Fibroblast of lung (primary cell): ENCODE measurements at regions not wholly inside any gene's neighbourhood (a gene's known extent, or its start where the extent isn't known, plus 50 kb on each side); places are given as distances from the start of the nearest gene placed in this dataset.

ENCODE experiments used
- EZH2 ChIP-seq: IDR thresholded peaks from 2 replicates; pipeline ENCODE4 v1.5.1; 2012; ENCODE audit warnings: low read length, control low read depth, mild to moderate bottlenecking; ENCODE audit errors: missing control alignments
- TF ChIP-seq, protein P1 (sequence below), 2 donors: IDR thresholded peaks in 1 of 2; conservative IDR thresholded peaks in 1 of 2; 1 replicate in 1 of 2; 2 replicates in 1 of 2; pipeline ENCODE4 v1.5.1; 2011 to 2012; ENCODE audit warnings: low read length in 2 of 2, control low read depth in 1 of 2, inconsistent platforms in 1 of 2, low read depth in 1 of 2, mild to moderate bottlenecking in 1 of 2

- TF ChIP-seq, protein P1, sequence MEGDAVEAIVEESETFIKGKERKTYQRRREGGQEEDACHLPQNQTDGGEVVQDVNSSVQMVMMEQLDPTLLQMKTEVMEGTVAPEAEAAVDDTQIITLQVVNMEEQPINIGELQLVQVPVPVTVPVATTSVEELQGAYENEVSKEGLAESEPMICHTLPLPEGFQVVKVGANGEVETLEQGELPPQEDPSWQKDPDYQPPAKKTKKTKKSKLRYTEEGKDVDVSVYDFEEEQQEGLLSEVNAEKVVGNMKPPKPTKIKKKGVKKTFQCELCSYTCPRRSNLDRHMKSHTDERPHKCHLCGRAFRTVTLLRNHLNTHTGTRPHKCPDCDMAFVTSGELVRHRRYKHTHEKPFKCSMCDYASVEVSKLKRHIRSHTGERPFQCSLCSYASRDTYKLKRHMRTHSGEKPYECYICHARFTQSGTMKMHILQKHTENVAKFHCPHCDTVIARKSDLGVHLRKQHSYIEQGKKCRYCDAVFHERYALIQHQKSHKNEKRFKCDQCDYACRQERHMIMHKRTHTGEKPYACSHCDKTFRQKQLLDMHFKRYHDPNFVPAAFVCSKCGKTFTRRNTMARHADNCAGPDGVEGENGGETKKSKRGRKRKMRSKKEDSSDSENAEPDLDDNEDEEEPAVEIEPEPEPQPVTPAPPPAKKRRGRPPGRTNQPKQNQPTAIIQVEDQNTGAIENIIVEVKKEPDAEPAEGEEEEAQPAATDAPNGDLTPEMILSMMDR (conservative IDR thresholded peaks at IDR 0.05 in 1 of 2, IDR thresholded peaks at IDR 0.05 in 1 of 2; ENCODE audit: low read depth in 1 of 2, low read length in 2 of 2), result no peak
- TF ChIP-seq EZH2, result no peak
These were observed 93.5 kb upstream of the BMP5 start for GRCh38 chr6:55968926-55969325.
